GM12892 (cell line): ENCODE measurements at regions not wholly inside any gene's neighbourhood (a gene's known extent, or its start where the extent isn't known, plus 50 kb on each side); places are given as distances from the start of the nearest gene placed in this dataset.

Source experiments
- POLR2A ChIP-seq: IDR thresholded peaks from 2 replicates; pipeline ENCODE4 v1.6.1; 2011; ENCODE audit warnings: low read depth, low read length, control low read depth
- POLR2AphosphoS5 ChIP-seq: IDR thresholded peaks from 2 replicates; pipeline ENCODE4 v1.6.1; 2011; ENCODE audit warnings: low read depth, low read length, control low read depth

DNA sequence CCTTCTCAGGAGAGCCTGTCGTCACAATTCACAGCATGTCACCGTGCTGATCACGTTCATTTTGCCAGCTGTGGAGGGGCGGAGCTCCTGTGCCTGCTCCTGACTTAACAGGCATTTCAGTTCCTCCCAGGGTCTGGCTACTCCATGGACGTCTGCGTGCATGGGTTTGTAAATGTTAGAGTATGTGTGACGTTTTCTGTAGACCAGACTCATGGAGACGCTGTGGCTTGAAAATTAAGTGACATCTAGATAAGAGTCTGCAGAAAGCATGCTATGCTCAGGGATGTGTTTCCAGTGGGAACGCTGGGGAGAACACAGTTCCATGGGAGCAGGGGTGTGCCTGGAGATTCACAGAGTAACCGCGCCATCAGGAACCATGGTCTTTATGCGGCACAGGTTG is 804.0 kb downstream of the TBC1D22A start:
- TF ChIP-seq POLR2A, result no peak
- no peak for TF ChIP-seq POLR2AphosphoS5
